Brain microvascular endothelial cell (primary cell): ENCODE measurements at regions not wholly inside any gene's neighbourhood (a gene's known extent, or its start where the extent isn't known, plus 50 kb on each side); places are given as distances from the start of the nearest gene placed in this dataset.
A peak's percentile ranks its signal among the peaks of the same experiment; 100 is the strongest.

Source experiments
- DNase-seq: peaks from one replicate; pipeline ENCODE4 v3.0.0-alpha.2; 2020
- H3K27ac ChIP-seq: fragments of 250-450 bp; sonication (Bioruptor Pico); 2 replicates; pipeline ENCODE4 v1.5.1; 2020; ENCODE audit warnings: mild to moderate bottlenecking, moderate library complexity
- H3K27me3 ChIP-seq: fragments of 250-450 bp; sonication (Bioruptor Pico); replicated peaks from 2 replicates; pipeline ENCODE4 v1.5.1; 2020; ENCODE audit warnings: mild to moderate bottlenecking
- H3K36me3 ChIP-seq: fragments of 250-450 bp; sonication (Bioruptor Pico); replicated peaks from 2 replicates; pipeline ENCODE4 v1.5.1; 2020; ENCODE audit warnings: mild to moderate bottlenecking
- H3K4me3 ChIP-seq: 2 replicates; pipeline ENCODE4 v1.5.1; 2011; ENCODE audit warnings: low read depth, mild to moderate bottlenecking, control low read depth, low read length, moderate library complexity
- CTCF ChIP-seq: IDR thresholded peaks from 2 replicates; pipeline ENCODE4 v1.5.1; 2011; ENCODE audit warnings: low read depth, mild to moderate bottlenecking, moderate library complexity, low read length, control low read depth, inconsistent platforms; ENCODE audit errors: missing control alignments
- in situ Hi-C: cut with HindIII; loops from 2 replicates; pipeline ENCODE4 v1.10.0; 2017; ENCODE audit warnings: low sequenced_read_pairs, low pct_ligation_motif_present

GRCh38 chr13:91014696-91015095, 332.8 kb upstream of the MIR17HG start:
- no peak for TF ChIP-seq CTCF
- Histone ChIP-seq H3K36me3 (no peaks in the 10 kb centered on the region), H3K27ac (no peak overlapping the region), H3K4me3 (no peak overlapping the region), H3K27me3 (no peaks in the 10 kb centered on the region)
- in situ Hi-C loops, result no loop called here
- DNase-seq, result no peak

- no peak overlapping the region for H3K4me3 ChIP-seq
- no peaks in the 10 kb centered on the region for H3K27me3 ChIP-seq
- H3K36me3 ChIP-seq, result no peaks in the 10 kb centered on the region
- in situ Hi-C loops, result no loop called here
- DNase-seq, result peak; percentile 23
- no peak overlapping the region for H3K27ac ChIP-seq
- TF ChIP-seq CTCF, result peak; percentile 85
Measured at GRCh38 chr13:91017031-91017668, 330.3 kb upstream of the MIR17HG start.

- TF ChIP-seq CTCF, result no peak
- H3K27me3 ChIP-seq, result no peaks in the 10 kb centered on the region
- no peak for DNase-seq
- H3K4me3 ChIP-seq, result no peak overlapping the region
- no peaks in the 10 kb centered on the region for H3K36me3 ChIP-seq
- H3K27ac ChIP-seq, result no peak overlapping the region
- in situ Hi-C loops, result no loop called here
Measured at GRCh38 chr13:91017669-91018053, 329.8 kb upstream of the MIR17HG start.

- TF ChIP-seq CTCF, result no peak
- DNase-seq, result no peak
- in situ Hi-C loops, result no loop called here
- Histone ChIP-seq H3K4me3 (no peak overlapping the region), H3K27ac (no peak overlapping the region), H3K36me3 (no peaks in the 10 kb centered on the region), H3K27me3 (no peaks in the 10 kb centered on the region)
Measured at GRCh38 chr13:91020461-91021034, 326.9 kb upstream of the MIR17HG start.

GRCh38 chr13:91024157-91024792, 323.2 kb upstream of the MIR17HG start:
- in situ Hi-C loops, result no loop called here
- Histone ChIP-seq H3K27me3 (no peaks in the 10 kb centered on the region), H3K4me3 (no peak overlapping the region), H3K36me3 (no peaks in the 10 kb centered on the region), H3K27ac (no peak overlapping the region)
- DNase-seq, result no peak
- TF ChIP-seq CTCF, result no peak
